ENCODE measurements at regions not wholly inside any gene's neighbourhood (a gene's known extent, or its start where the extent isn't known, plus 50 kb on each side); places are given as distances from the start of the nearest gene placed in this dataset.

- no CpG with 5 or more reads among the region's 31 CpGs for WGBS (ENCODE audit: extremely low coverage, insufficient read length, low lambda C conversion rate)
- H3K36me3 Mint-ChIP-seq (ENCODE audit: insufficient read depth in 1 of 3, low read depth in 3 of 3), result peaks cover 6 to 16% (median 8%) of the 10 kb centered on the region in 3 experiments
Observed at GRCh38 chr16:35552763-35553162, 2093.4 kb downstream of the TP53TG3F start.

More at GRCh38 chr16:35552763-35553162, 2093.4 kb downstream of the TP53TG3F start:
- Histone ChIP-seq H2BK5ac (ENCODE audit: insufficient read length, low read length) (no peak overlapping the region), H2BK20ac (ENCODE audit: low read depth, low read length, poor library complexity, severe bottlenecking) (no peak overlapping the region), H3K79me1 (ENCODE audit: insufficient read depth, low read depth, low read length, poor library complexity, severe bottlenecking) (no peaks in the 10 kb centered on the region), H3K9ac (ENCODE audit: extremely low read depth, insufficient read length, low read length) (no peak overlapping the region), H2BK120ac (ENCODE audit: low read depth, low read length, poor library complexity, severe bottlenecking) (no peak overlapping the region), H2BK15ac (ENCODE audit: low read depth, low read length) (no peak overlapping the region), H4K8ac (replicated peaks; ENCODE audit: insufficient read length, low read depth, low read length) (no peak overlapping the region), H3K23me2 (ENCODE audit: insufficient read length, low read depth, low read length, poor library complexity, severe bottlenecking) (no peaks in the 10 kb centered on the region), H3K23ac (ENCODE audit: insufficient read length, low read depth, low read length) (no peak overlapping the region), H3K27ac (ENCODE audit: insufficient read length, low read depth, low read length) (no peak overlapping the region), H2AK5ac (ENCODE audit: insufficient read length, low read length) (no peak overlapping the region), H3T11ph (ENCODE audit: low read length) (no peak overlapping the region), H2AFZ (ENCODE audit: low read length) (no peak overlapping the region), H4K5ac (ENCODE audit: insufficient read length, low read depth, low read length) (no peak overlapping the region), H3K4me2 (ENCODE audit: insufficient read depth, insufficient read length, low read length) (no peak overlapping the region), H4K91ac (ENCODE audit: insufficient read length, low read depth, low read length) (no peak overlapping the region), H3K79me2 (ENCODE audit: insufficient read depth, low read length) (no peaks in the 10 kb centered on the region; the same call in 1 of the 2 replicates), H3K4ac (ENCODE audit: low read depth, low read length) (no peak overlapping the region), H3K14ac (ENCODE audit: insufficient read depth, low read length) (no peak overlapping the region), H4K20me1 (ENCODE audit: control insufficient read depth, insufficient read depth, insufficient read length) (no peaks in the 10 kb centered on the region), H2BK12ac (ENCODE audit: insufficient read length, low read depth, low read length) (no peak overlapping the region), H3K9me3 (ENCODE audit: control insufficient read depth, low read depth, low read length) (peaks cover 55% of the 10 kb centered on the region), H3K4me1 (ENCODE audit: insufficient read depth, low read length) (no peaks in the 10 kb centered on the region), H3K56ac (ENCODE audit: insufficient read length, low read depth, low read length) (no peak overlapping the region), H3K27me3 (ENCODE audit: insufficient read depth, low read length) (no peaks in the 10 kb centered on the region), H3K18ac (ENCODE audit: insufficient read length, low read depth, low read length) (no peak overlapping the region)
- Mint-ChIP-seq H3K4me3 (no peak overlapping the region), H3K4me1 (no peaks in the 10 kb centered on the region), H3K27ac (no peak overlapping the region), H3K9me3 (peaks cover 76 to 83% of the 10 kb centered on the region in 2 experiments), H3K27me3 (ENCODE audit: low read depth) (peaks cover 1% of the 10 kb centered on the region; the same call in 1 of the 2 replicates)
- TF ChIP-seq, protein P1, sequence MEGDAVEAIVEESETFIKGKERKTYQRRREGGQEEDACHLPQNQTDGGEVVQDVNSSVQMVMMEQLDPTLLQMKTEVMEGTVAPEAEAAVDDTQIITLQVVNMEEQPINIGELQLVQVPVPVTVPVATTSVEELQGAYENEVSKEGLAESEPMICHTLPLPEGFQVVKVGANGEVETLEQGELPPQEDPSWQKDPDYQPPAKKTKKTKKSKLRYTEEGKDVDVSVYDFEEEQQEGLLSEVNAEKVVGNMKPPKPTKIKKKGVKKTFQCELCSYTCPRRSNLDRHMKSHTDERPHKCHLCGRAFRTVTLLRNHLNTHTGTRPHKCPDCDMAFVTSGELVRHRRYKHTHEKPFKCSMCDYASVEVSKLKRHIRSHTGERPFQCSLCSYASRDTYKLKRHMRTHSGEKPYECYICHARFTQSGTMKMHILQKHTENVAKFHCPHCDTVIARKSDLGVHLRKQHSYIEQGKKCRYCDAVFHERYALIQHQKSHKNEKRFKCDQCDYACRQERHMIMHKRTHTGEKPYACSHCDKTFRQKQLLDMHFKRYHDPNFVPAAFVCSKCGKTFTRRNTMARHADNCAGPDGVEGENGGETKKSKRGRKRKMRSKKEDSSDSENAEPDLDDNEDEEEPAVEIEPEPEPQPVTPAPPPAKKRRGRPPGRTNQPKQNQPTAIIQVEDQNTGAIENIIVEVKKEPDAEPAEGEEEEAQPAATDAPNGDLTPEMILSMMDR (conservative IDR thresholded peaks at IDR 0.05), result no peak
- no peak for DNase-seq

Data from H9 (cell line).